Stimulated activated CD4-positive, alpha-beta T cell treated with anti-CD3 and anti-CD28 coated beads, Interleukin-1b, Interleukin-23, amount 100 ng/mL, for 24 hours (primary cell): ENCODE measurements at regions not wholly inside any gene's neighbourhood (a gene's known extent, or its start where the extent isn't known, plus 50 kb on each side); places are given as distances from the start of the nearest gene placed in this dataset.

ENCODE experiments used
- DNase-seq, 4 experiments: peaks; one replicate each; pipeline ENCODE4 v3.0.0-alpha.2; 2020; ENCODE audit warnings: low read depth in 4 of 4, low spot score in 1 of 4

- DNase-seq, result no peak
These were observed 394.5 kb downstream of the ADGRL2 start for GRCh38 chr1:82195245-82195644.

- DNase-seq, result no peak
These were observed 384.4 kb downstream of the ADGRL2 start for GRCh38 chr1:82185084-82185483.

GRCh38 chr1:82181846-82182245 is 381.1 kb downstream of the ADGRL2 start:
- no peak for DNase-seq

DNA sequence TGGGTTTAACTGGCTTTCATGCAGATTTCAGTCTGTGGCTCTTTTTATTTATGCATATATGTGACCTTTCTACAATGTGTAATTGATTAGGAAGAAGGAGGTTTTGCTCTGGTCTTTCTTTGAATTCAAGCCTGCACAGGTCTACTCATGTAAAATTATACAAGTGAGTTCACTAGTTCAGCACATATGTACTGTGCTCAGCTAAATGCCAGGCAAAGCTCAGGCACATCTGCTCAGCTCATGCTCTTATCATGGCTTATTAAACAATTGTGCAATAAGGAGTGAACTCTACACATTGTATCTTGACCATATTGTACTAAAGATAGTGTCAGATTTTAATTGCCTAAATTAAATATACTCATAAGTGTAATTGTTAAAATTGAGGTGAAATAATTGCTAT is 378.4 kb downstream of the ADGRL2 start:
- no peak for DNase-seq

- no peak for DNase-seq
These were observed 376.5 kb downstream of the ADGRL2 start for GRCh38 chr1:82177192-82177591.

GRCh38 chr1:82171955-82172354 is 371.2 kb downstream of the ADGRL2 start:
- DNase-seq, result no peak

GRCh38 chr1:82168482-82168881 is 367.7 kb downstream of the ADGRL2 start:
- DNase-seq, result no peak

DNA sequence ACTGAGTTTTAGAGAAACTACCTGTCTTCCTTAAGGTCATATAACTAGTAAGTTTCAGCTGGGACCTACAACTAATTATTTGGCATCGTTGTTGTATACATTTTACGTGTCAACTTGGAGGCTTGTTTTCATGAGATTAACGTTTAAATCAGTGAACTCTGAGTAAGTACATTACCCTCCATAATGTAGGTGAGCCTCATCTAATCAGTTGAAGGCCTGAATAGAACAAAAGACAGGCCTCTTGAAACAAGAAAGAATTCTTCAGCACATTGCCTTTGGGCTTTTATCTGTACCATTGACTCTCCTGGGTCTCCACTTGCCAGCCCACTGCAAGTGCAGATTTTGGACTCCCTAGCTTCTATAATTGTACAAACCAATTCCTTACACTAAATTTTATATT is 364.6 kb downstream of the ADGRL2 start:
- no peak for DNase-seq

DNA sequence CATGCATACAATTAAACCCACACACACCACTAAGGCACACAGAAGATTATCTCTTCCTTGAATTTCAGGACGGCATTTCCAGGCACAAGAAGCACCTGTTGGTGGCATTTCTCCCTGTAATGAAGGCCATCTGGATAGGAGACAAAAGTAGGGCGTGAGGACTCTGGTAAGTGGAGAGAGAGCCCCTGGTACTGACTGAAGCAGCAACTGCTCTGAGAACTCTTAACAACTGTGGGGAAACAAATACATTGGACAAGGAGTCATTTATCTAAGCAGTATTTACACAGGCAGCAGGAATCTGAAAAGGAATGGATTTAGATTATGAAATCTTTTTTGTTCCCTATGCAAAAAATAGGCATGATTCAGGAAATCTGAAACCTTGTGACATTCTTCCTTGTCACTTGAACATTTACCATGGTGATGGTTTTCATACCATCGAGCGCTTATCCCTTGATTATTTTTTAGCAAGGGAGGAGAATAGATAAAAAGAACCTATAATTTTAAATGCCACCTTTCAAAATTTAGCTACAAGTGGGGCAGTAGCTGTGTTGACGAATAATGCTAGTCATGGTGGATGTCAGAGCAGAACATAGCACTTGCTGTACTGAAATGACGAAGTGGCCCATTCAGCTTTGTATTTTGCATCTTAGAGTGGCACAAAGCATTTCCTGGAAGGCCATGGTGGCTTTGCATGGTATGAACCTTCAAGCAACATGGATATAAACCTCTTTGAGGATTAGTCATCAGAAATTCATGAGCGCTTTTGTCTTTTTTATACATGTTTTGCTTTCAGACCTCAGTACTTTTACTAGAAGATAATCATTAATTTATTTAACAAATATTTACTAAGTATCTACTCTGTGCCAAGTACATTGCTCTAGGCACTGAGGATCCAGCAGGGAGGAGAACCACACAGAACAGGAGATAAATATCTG is 362.0 kb downstream of the ADGRL2 start:
- no peak for DNase-seq

DNA sequence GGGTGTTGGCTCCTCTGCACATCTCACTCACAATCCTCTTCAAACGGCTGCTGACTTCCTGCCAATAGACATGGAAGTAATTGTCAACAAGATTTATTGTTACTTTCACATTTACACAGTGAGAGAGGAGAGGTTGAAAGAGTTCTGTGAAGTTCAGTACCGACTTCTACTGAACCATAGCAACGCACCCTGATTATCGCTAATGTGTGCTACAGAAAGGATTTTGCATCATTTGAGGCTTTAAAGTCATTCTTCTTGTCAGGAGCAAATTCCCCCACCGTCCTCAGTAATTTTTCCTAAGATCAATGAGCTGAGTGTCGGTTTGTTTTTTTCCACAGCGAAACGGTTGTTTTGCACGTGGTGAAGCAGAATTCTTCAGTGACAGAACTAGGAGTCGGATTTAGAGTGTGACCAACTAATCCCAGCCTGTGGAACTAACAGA is 361.0 kb downstream of the ADGRL2 start:
- DNase-seq, result no peak

DNA sequence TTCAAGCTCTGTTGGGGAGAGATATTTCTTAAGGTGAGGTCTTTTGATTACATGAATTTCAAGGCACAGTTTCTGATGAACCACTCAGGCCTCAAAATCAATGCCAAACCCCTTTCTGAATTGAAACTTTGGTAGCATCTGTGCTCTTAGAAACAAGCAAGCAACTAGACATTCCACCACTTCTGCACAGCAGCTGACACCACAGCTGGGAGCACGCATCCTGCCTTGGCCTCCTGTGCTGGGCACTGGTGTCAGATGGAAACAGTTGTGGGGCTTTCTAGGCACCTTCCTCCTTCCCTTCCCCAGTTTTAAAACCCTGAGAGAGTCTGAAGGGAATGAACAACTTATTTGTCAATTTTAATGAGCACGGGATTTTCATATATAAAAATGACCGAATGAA is 360.2 kb downstream of the ADGRL2 start:
- DNase-seq, result no peak

- no peak for DNase-seq
These were observed 359.3 kb downstream of the ADGRL2 start for GRCh38 chr1:82160036-82160435.

GRCh38 chr1:82158981-82159380 is 358.2 kb downstream of the ADGRL2 start:
- no peak for DNase-seq

DNA sequence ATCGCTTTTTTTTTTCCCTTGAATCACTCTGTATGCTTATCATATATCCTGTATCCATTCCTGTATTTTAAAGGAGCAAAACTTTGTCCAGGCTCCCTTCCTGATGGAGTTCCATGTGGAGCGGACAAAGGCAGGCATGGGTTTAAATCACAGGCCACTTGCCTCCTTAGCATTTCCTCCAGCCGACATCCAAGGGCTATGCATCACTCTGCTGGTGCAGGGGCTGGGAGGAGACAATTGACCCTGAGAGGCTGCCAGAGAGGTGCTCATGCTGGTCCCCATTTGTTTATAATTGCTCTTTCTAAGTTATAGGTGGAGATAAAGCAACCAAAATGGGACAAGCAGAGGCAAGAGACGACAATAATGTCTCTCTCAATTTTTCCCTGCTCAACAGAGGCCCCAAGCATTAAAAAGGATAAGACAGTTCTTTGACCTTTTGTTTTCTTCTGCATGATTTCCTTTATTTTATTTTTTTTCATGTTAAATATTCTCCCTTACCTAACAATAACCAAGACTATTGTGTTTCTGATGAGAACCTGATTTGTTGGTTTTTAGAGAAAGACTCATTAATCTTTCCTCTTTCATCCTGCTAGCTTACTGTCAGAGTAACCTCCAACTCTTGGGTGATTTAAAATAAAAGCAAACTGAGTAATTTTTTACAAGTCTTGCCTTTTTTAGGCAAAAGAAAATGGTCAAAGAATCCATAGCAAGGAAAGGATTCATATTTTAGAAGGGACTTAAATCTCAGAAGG is 353.7 kb downstream of the ADGRL2 start:
- DNase-seq, result no peak

DNA sequence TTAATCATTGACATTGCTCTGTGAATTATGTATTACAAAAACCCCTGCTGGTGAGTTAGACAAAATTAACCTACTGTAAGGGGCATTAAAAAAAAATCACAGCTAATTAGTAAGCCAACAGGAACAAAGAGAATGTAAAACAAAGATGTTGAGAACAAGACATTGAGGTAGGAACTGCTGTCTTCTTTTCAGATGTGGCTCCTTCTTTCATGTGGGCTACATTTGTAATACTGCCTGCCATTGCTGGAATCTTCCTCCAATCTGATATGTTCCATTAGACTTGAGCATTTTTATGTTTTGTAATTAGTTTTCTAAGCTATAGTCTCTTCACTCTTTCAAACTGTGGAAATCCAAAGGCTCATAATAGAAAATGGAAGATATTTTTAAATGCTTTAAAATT is 353.0 kb downstream of the ADGRL2 start:
- DNase-seq, result no peak

DNA sequence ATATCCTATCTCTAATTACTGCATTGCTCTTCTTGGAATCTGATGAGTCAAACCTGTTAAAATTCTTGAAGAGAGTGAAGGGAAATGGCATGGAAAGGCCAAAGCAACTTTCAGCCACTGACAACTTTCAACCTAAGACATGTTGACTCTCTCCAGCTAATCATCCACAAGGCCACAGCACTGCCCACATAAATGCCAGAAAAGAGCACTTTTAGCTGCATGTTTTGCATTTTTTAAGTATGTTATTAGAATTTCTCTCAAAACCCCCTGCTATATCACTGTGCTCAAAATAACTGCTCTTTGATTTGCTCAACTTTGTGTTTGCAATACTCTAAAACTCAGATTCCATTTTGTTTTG is 352.5 kb downstream of the ADGRL2 start:
- DNase-seq, result no peak

- DNase-seq, result no peak
These were observed 351.9 kb downstream of the ADGRL2 start for GRCh38 chr1:82152356-82153271.

- DNase-seq, result no peak
These were observed 344.9 kb downstream of the ADGRL2 start for GRCh38 chr1:82145656-82146055.

- DNase-seq, result no peak
These were observed 342.5 kb downstream of the ADGRL2 start for GRCh38 chr1:82143108-82143833.

DNA sequence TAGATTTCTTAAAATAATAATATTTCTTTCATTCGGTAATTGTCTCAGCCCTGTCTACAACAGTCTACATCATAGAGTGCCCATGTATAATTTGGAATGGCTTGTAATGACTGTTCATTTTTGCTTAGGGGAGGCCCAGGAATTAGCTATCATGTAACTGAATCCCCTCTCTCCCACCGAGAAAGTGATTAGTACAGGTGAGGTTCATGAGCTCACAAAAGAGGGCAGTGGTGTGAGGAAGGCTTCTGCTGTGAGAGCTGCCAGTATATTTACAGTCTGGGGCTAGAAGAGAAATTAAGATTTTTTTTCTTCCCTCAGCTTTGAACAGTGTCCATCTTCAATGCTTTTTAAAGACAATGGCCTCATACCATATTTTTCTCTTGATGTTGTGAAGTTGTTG is 340.7 kb downstream of the ADGRL2 start:
- no peak for DNase-seq
